Loucy (cell line): ENCODE measurements at regions not wholly inside any gene's neighbourhood (a gene's known extent, or its start where the extent isn't known, plus 50 kb on each side); places are given as distances from the start of the nearest gene placed in this dataset.

Source experiments
- EZH2phosphoT487 ChIP-seq: fragments of 200-600 bp; IDR thresholded peaks from 2 replicates; pipeline ENCODE4 v1.6.1; 2018; ENCODE audit warnings: antibody characterized with exemption, mild to moderate bottlenecking, moderate library complexity, borderline replicate concordance
- TF ChIP-seq, protein P1 (sequence below): fragments of 200-600 bp; sonication (generic); conservative IDR thresholded peaks from 2 replicates; pipeline ENCODE4 v1.5.1; 2014; ENCODE audit warnings: mild to moderate bottlenecking, antibody characterized with exemption, low read length

- TF ChIP-seq, protein P1, sequence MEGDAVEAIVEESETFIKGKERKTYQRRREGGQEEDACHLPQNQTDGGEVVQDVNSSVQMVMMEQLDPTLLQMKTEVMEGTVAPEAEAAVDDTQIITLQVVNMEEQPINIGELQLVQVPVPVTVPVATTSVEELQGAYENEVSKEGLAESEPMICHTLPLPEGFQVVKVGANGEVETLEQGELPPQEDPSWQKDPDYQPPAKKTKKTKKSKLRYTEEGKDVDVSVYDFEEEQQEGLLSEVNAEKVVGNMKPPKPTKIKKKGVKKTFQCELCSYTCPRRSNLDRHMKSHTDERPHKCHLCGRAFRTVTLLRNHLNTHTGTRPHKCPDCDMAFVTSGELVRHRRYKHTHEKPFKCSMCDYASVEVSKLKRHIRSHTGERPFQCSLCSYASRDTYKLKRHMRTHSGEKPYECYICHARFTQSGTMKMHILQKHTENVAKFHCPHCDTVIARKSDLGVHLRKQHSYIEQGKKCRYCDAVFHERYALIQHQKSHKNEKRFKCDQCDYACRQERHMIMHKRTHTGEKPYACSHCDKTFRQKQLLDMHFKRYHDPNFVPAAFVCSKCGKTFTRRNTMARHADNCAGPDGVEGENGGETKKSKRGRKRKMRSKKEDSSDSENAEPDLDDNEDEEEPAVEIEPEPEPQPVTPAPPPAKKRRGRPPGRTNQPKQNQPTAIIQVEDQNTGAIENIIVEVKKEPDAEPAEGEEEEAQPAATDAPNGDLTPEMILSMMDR, result no peak
- TF ChIP-seq EZH2phosphoT487, result no peak
Measured at GRCh38 chr19:30095171-30095570, 153.1 kb downstream of the URI1 start.
